Muscle of leg (tissue), 3 donors: ENCODE measurements at regions not wholly inside any gene's neighbourhood (a gene's known extent, or its start where the extent isn't known, plus 50 kb on each side); places are given as distances from the start of the nearest gene placed in this dataset.

Experiments
- DNase-seq: peaks from one replicate; pipeline ENCODE4 v3.0.0; 2013
- H3K27ac ChIP-seq: one replicate; pipeline ENCODE4 v1.5.1; 2013; ENCODE audit warnings: mild to moderate bottlenecking, low read length, control low read depth
- H3K27me3 ChIP-seq: one replicate; pipeline ENCODE4 v1.6.1; 2013; ENCODE audit warnings: low read length; ENCODE audit not compliant: control insufficient read depth, insufficient read depth
- H3K36me3 ChIP-seq: one replicate; pipeline ENCODE4 v1.6.1; 2013; ENCODE audit warnings: low read length; ENCODE audit not compliant: control insufficient read depth, insufficient read depth
- H3K4me1 ChIP-seq: one replicate; pipeline ENCODE4 v1.6.1; 2013; ENCODE audit warnings: low read length; ENCODE audit not compliant: control insufficient read depth, insufficient read depth
- H3K4me3 ChIP-seq: one replicate; pipeline ENCODE4 v1.5.1; 2013; ENCODE audit warnings: low read length, control low read depth
- H3K9me3 ChIP-seq: replicated peaks from 2 replicates; pipeline ENCODE4 v1.6.1; 2013; ENCODE audit warnings: low read depth, low read length; ENCODE audit not compliant: control insufficient read depth
- WGBS: methylation state at CpG from one replicate; pipeline ENCODE4 v1.1.5; 2013; ENCODE audit warnings: missing lambda C conversion rate; ENCODE audit not compliant: insufficient coverage; 5-methylcytosine and 5-hydroxymethylcytosine counted together

GRCh38 chr3:124557433-124558232 lies 172.6 kb upstream of the UMPS start:
- 37% methylated on average over 3 of the region's 5 CpGs for WGBS
- no peaks in the 10 kb centered on the region for H3K36me3 ChIP-seq
- peak; percentile 23 for DNase-seq
- H3K4me1 ChIP-seq, result peaks cover 21% of the 10 kb centered on the region
- H3K4me3 ChIP-seq, result no peak overlapping the region
- no peaks in the 10 kb centered on the region for H3K9me3 ChIP-seq
- no peak overlapping the region for H3K27ac ChIP-seq
- no peaks in the 10 kb centered on the region for H3K27me3 ChIP-seq

DNA sequence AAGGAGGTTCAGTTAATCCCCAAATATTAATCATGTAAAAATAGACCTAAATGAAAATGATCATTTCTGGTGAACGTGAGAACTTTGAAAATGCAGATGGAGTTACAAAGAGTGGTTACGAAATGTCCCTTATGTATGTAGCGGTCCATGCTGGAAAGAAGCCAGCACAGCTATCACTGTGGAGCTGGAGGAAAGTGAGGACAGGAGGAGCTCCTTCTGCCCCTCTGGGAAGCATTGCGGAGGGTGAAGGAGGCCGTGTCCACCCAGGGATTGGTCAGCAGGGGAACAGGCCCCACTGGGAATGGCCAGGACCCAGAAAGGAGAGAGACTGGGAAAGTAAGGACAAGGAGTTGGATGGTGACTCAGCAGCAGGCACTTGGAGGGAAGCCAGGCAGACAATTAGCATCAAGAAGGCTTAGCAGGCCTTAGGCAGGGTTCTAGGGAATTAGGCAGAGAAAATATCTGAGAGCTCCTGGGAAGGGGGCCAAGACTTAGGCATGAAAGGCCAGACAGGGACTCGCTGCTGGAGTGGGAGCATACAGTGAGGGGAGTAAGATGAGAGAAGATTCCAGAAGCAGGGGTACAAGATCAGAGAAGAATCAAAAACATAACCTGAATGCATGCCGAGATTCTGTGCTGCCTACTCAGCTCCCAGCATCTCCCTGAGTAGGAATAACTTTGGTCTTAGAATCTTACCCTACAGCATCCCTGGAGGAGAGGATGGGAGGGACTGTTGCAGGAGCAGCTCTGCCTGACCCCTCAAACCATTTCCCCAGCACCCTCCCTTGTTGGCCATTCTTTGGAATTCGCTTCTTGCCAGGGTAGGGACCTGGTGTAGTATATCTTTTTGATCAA lies 171.0 kb upstream of the UMPS start:
- Histone ChIP-seq H3K4me3 (no peak overlapping the region), H3K36me3 (no peaks in the 10 kb centered on the region), H3K9me3 (no peaks in the 10 kb centered on the region), H3K27me3 (peaks cover 2% of the 10 kb centered on the region), H3K4me1 (peaks cover 21% of the 10 kb centered on the region), H3K27ac (no peak overlapping the region)
- DNase-seq, result peak; percentile 82
- WGBS, result 39% methylated on average over 6 of the region's 8 CpGs

DNA sequence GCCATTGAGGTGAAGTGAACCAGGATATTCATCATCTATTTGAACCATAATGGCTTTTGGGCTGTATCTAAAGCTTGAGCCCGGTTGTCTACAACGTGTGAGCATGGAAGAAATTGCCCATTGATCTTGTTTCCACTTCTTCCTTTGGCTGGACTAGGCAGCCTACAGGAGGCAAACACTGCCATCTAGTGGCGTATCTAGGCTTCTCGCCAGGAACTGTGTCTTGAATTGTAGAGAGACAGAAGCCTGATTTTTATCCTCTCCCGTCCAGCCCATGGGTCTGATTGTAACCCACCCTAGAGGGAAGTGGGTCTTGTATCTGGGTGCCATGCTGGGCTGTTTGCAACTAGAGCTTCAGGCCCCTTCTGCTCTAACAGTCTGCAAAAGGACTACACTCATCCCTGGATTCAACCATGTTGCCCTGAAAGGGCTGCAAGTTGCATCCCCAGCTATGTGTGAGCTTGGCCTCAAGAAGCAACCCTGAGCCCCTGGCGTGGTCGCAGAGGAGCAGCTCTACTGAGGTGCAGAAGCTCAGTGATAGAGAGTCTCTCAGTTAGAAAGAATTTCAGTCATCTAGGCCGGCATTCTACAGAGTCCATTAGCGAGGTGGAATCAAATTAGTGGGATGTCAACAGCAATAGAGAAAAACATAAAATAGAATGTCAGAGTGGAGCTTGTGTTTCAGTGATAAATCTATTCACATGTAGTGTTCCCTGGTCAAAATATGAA lies 170.2 kb upstream of the UMPS start:
- peaks cover 2% of the 10 kb centered on the region for H3K27me3 ChIP-seq
- H3K4me1 ChIP-seq, result peaks cover 22% of the 10 kb centered on the region
- DNase-seq, result peak; percentile 85
- H3K4me3 ChIP-seq, result no peak overlapping the region
- H3K27ac ChIP-seq, result no peak overlapping the region
- WGBS, result 6% methylated on average over 4 of the region's 9 CpGs
- H3K36me3 ChIP-seq, result no peaks in the 10 kb centered on the region
- H3K9me3 ChIP-seq, result no peaks in the 10 kb centered on the region

DNA sequence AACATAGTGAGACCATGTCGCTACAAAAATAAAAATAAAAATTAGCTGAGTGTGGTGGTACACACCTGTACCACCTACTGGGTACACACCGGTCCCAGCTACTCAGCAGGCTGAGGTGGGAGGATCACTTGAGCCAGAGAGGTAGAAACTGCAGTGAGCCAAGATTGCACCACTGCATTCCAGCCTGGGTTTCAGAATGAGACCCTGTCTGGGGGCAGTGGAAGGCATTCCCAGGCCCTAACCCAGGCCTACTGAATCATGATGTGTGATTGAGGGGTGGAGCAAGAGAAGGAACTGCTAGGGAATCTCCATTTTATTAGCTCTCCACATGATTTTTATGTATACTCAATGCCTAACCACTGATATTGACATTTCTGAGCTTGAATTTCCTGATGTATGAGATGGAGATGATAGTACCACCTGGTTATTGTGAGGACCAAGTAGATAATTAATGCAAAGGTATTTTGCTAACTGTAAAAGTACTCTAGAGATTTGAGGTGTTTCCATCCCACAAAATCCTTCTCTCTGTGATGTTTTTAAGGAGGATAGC lies 169.5 kb upstream of the UMPS start:
- Histone ChIP-seq H3K4me3 (no peak overlapping the region), H3K4me1 (peaks cover 23% of the 10 kb centered on the region), H3K36me3 (no peaks in the 10 kb centered on the region), H3K27ac (no peak overlapping the region), H3K27me3 (peaks cover 2% of the 10 kb centered on the region), H3K9me3 (no peaks in the 10 kb centered on the region)
- no peak for DNase-seq
- no CpG with 5 or more reads among the region's 2 CpGs for WGBS

DNA sequence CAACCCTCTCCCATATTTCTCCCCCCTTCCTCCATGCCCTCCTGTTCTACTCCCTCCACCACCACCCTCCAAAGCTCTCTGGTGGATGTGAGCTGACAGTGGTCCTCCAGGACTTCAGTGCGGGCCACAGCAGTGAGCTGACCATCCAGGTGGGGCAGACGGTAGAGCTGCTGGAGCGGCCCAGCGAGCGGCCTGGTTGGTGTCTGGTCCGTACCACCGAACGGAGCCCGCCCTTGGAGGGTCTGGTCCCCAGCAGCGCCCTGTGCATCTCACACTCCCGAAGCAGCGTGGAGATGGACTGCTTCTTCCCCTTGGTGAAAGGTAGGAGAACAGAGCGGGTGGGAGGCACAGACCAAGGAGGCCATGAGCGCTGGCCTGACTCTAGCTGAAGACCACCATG lies 167.5 kb upstream of the UMPS start:
- no peaks in the 10 kb centered on the region for H3K9me3 ChIP-seq
- no peak for DNase-seq
- no peak overlapping the region for H3K27ac ChIP-seq
- H3K4me3 ChIP-seq, result no peak overlapping the region
- no peaks in the 10 kb centered on the region for H3K36me3 ChIP-seq
- H3K27me3 ChIP-seq, result peaks cover 2% of the 10 kb centered on the region
- peaks cover 17% of the 10 kb centered on the region for H3K4me1 ChIP-seq
- 97% methylated on average over 14 of the region's 14 CpGs for WGBS

- Histone ChIP-seq H3K27me3 (peaks cover 2% of the 10 kb centered on the region), H3K9me3 (no peaks in the 10 kb centered on the region), H3K4me3 (no peak overlapping the region), H3K4me1 (peaks cover 16% of the 10 kb centered on the region), H3K27ac (no peak overlapping the region), H3K36me3 (no peaks in the 10 kb centered on the region)
- no peak for DNase-seq
- WGBS, result 91% methylated on average over 3 of the region's 3 CpGs
Observed at GRCh38 chr3:124563376-124563775, 166.9 kb upstream of the UMPS start.

DNA sequence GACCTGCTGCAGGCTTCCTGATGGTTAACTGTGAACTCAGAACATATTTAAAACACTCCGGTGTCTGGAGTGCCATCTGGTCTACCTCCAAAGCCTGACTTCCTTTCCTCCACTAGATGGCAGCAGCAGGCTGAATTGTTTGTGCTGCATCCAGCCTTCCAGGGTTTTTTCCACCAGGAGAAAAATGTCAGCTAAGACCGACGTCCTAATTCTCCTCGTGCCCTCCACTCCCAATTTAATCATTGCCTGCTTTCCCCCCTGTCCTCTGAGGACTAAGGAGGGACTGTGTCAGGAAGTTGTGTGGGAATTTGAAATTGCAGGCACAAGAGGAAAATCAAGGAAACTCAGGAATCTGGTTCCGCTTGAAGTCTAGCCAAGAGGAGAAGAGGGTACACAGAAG lies 165.2 kb upstream of the UMPS start:
- Histone ChIP-seq H3K27ac (no peak overlapping the region), H3K27me3 (peaks cover 2% of the 10 kb centered on the region), H3K4me3 (no peak overlapping the region), H3K36me3 (no peaks in the 10 kb centered on the region), H3K9me3 (no peaks in the 10 kb centered on the region), H3K4me1 (peaks cover 5% of the 10 kb centered on the region)
- DNase-seq, result peak; percentile 91
- 50% methylated on average over 2 of the region's 5 CpGs for WGBS

GRCh38 chr3:124565551-124565950 lies 164.7 kb upstream of the UMPS start:
- peaks cover 4% of the 10 kb centered on the region for H3K4me1 ChIP-seq
- WGBS, result 46% methylated on average over 6 of the region's 6 CpGs
- H3K4me3 ChIP-seq, result no peak overlapping the region
- peaks cover 2% of the 10 kb centered on the region for H3K27me3 ChIP-seq
- H3K27ac ChIP-seq, result no peak overlapping the region
- H3K9me3 ChIP-seq, result no peaks in the 10 kb centered on the region
- DNase-seq, result no peak
- no peaks in the 10 kb centered on the region for H3K36me3 ChIP-seq

- Histone ChIP-seq H3K9me3 (no peaks in the 10 kb centered on the region), H3K27me3 (peaks cover 2% of the 10 kb centered on the region), H3K4me3 (no peak overlapping the region), H3K36me3 (no peaks in the 10 kb centered on the region), H3K4me1 (peaks cover 2% of the 10 kb centered on the region), H3K27ac (no peak overlapping the region)
- WGBS, result no CpG with 5 or more reads among the region's 2 CpGs
- DNase-seq, result no peak
Observed at GRCh38 chr3:124566701-124567100, 163.6 kb upstream of the UMPS start.

DNA sequence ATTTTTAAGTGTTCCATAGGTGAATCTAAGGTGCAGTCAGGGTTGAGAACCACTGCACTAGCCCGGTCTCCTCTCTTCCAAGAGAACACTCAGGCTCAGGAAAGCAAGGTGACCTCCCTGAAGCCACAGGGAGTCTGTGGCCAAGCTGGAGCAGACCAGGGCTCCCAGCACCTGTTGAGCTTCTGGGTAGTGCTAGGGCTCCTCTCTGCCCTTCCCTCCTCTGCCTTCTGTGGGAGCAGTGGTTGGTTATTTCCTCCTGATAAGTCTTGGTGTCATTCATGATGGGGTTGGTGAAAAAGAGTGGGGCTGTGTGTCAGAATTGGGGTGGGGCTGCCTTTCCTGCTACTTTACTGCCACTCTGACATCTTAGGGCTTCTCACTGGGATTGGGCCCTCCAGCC lies 163.1 kb upstream of the UMPS start:
- Histone ChIP-seq H3K4me1 (peaks cover 2% of the 10 kb centered on the region), H3K27me3 (peaks cover 2% of the 10 kb centered on the region), H3K9me3 (no peaks in the 10 kb centered on the region), H3K27ac (no peak overlapping the region), H3K36me3 (no peaks in the 10 kb centered on the region), H3K4me3 (no peak overlapping the region)
- WGBS, result no CpG with 5 or more reads among the region's 1 CpG
- DNase-seq, result no peak
